Activated naive CD4-positive, alpha-beta T cell treated with anti-CD3 and anti-CD28 coated beads, Interleukin-2, amount 50 U/mL, for 72 hours (primary cell): ENCODE measurements at regions not wholly inside any gene's neighbourhood (a gene's known extent, or its start where the extent isn't known, plus 50 kb on each side); places are given as distances from the start of the nearest gene placed in this dataset.

Experiments
- ATAC-seq, 2 donors: fragments of 150-1000 bp; cut with Tn5 transposase; 2 replicates each; pipeline ENCODE4 v1.10.0; 2021; ENCODE audit warnings: mild to moderate bottlenecking in 2 of 2, moderate library complexity in 2 of 2
- DNase-seq, 2 donors: peaks; one replicate each; pipeline ENCODE4 v3.0.0; 2021 to 2022; ENCODE audit warnings: low spot score in 2 of 2
- H3K27ac Mint-ChIP-seq, 2 donors: one replicate each; pipeline ENCODE4 v1.8.0; 2022; ENCODE audit warnings: mild to moderate bottlenecking in 2 of 2, mixed read lengths in 2 of 2
- H3K36me3 Mint-ChIP-seq, 2 donors: one replicate each; pipeline ENCODE4 v1.8.0; 2022; ENCODE audit warnings: mixed read lengths in 2 of 2
- H3K9me3 Mint-ChIP-seq, 2 donors: one replicate each; pipeline ENCODE4 v1.8.0; 2022; ENCODE audit warnings: mixed read lengths in 2 of 2

DNA sequence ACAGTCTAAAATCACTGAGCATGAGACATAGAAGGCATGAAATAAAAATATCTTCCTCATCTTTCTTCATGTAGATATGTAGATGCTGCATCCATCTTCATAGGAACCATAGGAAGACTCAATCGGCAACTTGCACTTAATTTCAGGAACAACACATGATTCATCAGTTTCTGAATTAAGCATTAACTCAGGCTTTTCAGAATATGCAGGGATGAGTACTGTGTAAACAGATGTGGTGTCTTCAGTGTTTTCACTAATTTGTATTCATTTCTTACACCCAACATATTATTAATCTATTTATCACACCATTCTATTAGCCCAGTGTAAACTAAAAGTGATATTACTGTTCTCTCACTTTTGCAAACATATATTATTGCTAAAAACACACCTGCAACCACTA, 305.9 kb upstream of the DAB2 start:
- DNase-seq (no peak), ATAC-seq (no peak)
- H3K9me3 Mint-ChIP-seq, result no peaks in the 10 kb centered on the region
- no peaks in the 10 kb centered on the region for H3K36me3 Mint-ChIP-seq
- no peak overlapping the region for H3K27ac Mint-ChIP-seq

DNA sequence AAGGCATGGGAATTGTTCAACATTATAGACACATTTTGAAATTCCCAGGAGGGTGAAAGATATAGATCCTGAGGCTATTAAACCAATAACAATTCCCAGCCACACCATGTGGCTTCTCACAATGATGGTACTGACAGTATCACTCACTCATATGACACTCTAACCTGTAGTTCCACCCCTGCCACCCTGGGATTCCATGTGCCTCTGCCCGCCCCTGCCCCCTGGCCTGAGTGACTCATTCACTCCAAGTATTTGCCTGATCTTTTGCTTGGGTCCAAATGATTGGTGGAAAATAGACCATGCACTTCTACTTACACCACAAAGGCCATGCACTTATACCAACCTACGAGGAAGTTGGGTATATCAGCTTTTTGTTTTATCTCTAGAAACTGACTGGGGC, 305.2 kb upstream of the DAB2 start:
- ATAC-seq (no peak), DNase-seq (no peak)
- no peak overlapping the region for H3K27ac Mint-ChIP-seq
- no peaks in the 10 kb centered on the region for H3K36me3 Mint-ChIP-seq
- no peaks in the 10 kb centered on the region for H3K9me3 Mint-ChIP-seq

DNA sequence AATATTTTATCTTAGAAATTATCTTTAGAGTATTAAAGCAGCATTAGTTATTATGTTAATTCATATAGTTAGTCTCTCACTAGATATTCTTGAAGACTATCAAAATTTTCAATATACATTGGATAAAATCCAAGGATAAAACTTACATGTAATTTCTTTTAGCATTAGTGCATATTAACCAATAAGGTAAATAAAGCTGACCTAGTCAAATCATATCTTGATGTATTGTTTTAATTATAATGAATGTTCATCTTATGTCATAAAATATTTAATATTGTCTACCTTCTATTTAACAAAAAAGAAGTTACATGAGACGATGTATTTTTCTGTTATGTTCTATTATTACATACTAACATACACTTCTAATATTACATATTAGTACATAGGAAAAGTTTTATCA, 301.7 kb upstream of the DAB2 start:
- ATAC-seq (no peak), DNase-seq (no peak)
- Mint-ChIP-seq H3K27ac (no peak overlapping the region), H3K36me3 (no peaks in the 10 kb centered on the region), H3K9me3 (no peaks in the 10 kb centered on the region)

DNA sequence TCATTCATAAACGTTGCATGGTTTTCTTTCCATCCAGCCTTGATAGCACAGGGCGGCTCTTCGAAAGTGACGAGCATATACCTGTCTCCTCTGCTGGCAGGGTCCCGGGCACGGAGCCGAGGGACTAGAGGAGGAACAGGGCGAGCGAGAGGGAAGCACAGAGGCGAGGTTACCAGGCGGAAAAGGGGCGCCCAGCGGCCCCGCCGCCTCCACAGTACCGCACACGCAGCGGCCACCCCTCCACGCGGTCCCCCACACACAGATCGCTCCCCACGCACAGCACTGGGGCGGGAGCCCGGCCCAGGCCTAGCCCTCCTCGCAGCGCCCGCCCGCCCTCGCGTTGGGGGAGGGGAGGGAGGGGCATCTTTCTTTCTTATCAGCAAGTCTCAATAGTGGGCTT, 296.6 kb upstream of the DAB2 start:
- no peaks in the 10 kb centered on the region for H3K9me3 Mint-ChIP-seq
- no peaks in the 10 kb centered on the region for H3K36me3 Mint-ChIP-seq
- no peak for DNase-seq
- ATAC-seq, result no peak
- no peak overlapping the region for H3K27ac Mint-ChIP-seq

DNA sequence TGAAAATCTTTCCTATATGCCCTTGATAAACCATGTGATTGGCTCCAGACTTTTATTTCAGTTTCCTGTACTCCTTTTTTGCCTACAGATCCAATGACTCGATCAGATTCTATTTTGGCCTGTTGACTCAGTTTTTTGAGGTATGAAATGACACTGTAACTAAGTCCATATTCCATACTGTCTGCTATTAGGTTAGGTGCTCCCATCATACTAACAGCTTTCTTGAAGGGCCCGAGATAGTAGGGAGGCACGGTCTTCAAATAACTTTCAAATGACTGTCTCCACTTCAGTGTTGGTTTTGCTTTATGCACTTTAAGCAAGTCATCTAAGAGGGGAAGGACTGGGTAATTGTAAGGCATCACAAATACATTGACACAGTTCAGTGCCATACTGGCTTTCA, 295.4 kb upstream of the DAB2 start:
- Mint-ChIP-seq H3K9me3 (no peaks in the 10 kb centered on the region), H3K36me3 (no peaks in the 10 kb centered on the region), H3K27ac (no peak overlapping the region)
- ATAC-seq (no peak), DNase-seq (no peak)

DNA sequence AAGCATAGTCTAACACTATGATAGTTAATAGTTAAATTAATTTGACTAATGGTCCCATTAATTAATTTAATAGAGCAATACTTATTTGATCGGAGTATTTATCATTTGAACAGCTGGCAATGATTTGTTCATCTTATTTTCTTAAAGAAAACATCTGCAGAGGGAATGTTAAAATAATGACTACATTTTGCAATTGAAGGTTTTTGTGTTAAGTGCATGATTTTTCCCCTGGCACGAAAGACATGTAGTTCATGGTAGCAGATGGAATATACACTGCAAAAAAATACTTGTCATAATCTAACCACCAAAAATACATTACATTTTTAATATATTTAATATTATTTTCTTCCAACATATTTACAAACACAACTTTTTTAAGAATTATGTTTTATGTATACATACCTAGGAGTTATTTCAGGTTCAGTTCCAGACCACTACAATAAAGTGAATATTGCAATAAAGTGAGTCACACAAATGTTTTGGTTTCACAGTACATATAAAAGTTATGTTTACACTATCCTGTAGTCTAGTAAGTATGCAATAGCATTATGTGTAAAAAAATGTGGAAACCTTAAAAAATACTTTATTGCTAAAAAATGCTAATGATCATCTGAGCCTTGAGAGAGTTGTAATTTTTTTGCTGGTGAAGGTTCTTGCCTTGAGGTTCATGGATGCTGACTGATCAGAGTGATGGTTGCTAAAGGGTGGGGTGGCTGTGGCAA, 292.6 kb upstream of the DAB2 start:
- H3K9me3 Mint-ChIP-seq, result no peaks in the 10 kb centered on the region

DNA sequence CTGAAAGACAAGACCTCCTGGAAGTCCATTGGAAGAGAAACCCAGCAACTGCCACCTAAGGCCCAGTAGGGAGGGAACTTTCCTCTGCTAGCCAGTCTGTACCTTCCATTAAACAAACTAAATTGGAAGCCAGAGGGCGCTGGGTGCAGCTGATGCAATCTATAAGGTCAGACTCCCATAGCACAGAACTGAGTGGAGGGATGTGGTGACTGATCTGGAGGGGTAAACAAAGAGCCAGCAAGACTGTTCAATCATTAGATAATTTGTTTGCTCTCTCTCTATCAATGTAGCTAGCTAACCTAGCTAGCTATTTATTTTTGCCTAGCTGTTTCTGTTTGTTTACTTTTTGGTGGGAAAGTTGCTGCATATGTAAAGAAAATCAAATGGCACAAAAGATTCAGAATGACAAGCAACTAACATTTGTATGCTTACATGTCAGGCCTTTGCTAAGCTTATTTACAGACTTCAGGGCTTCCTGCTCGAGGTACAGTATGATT, 291.8 kb upstream of the DAB2 start:
- no peaks in the 10 kb centered on the region for H3K36me3 Mint-ChIP-seq
- ATAC-seq (peak; percentile 60 to 66), DNase-seq (peak in 1 of 2 donors; percentile 16)
- no peak overlapping the region for H3K27ac Mint-ChIP-seq
- H3K9me3 Mint-ChIP-seq, result no peaks in the 10 kb centered on the region

More for the DNA sequence above, 292.6 kb upstream of the DAB2 start:
- Mint-ChIP-seq H3K27ac (no peak overlapping the region), H3K36me3 (no peaks in the 10 kb centered on the region)
- ATAC-seq (no peak), DNase-seq (no peak)

DNA sequence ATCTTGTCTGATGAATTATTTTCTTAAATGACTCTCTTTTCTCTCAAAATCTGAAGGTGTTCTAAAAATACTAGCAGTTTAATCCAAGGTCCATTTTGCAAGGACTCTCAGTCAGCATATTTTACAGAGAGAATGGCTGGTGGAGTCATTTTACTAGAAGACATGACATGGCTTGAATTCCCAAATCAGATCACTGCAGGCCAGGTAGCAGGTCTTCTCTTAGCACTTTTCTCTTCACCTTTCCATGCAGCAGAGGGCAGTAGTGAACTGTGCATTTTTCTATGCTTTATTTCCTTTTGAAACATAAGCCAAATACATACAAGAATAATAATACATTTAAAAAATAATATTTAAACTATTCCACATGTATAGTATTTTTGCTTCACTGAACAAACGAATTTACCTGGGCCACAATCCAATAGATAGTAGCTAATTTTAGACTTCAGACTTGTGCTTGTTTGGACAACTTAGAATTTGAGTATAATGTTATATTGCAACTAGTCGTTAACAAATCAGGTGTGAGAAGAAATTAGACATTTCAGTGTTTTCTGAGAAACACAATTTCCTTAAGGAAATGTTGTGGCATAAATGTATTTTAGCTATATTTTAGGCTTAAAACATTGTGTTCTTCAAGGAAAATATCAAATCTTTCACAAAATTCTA, 289.4 kb upstream of the DAB2 start:
- H3K27ac Mint-ChIP-seq, result no peak overlapping the region
- ATAC-seq (no peak), DNase-seq (peak in 1 of 2 donors; percentile 29)
- no peaks in the 10 kb centered on the region for H3K9me3 Mint-ChIP-seq
- H3K36me3 Mint-ChIP-seq, result no peaks in the 10 kb centered on the region

DNA sequence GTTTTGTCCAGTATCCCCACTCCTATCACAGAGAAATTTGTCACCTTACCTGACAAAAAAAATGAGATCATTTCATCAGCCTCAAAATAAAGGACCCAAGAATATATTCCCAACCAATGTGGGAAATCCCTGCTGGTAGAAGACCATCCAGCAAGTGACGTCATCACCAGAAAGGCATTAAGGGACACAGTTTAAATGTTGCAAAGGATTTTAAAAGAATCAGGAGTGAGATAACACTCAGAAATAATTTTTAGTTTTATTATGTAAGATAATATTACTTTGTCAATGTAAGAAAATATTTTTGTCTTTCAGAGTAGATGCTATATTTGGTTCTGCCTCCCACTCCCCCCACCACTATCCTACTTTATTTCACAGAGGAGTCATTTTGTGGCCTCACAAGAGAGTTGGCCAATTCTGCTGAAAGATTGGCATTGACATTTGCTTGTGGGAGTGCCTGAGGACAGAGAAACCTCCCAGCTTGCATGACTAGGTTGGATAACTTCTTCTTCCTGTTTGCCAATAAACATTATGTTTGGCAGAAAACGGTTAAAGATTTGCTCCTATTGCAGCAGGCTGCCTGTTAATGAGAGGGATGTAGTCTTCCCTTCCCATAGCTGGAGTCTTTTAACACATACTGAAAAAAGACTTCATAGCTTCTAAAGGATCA, 288.6 kb upstream of the DAB2 start:
- Mint-ChIP-seq H3K36me3 (no peaks in the 10 kb centered on the region), H3K27ac (no peak overlapping the region), H3K9me3 (no peaks in the 10 kb centered on the region)
- ATAC-seq, result no peak
- DNase-seq, result no peak

DNA sequence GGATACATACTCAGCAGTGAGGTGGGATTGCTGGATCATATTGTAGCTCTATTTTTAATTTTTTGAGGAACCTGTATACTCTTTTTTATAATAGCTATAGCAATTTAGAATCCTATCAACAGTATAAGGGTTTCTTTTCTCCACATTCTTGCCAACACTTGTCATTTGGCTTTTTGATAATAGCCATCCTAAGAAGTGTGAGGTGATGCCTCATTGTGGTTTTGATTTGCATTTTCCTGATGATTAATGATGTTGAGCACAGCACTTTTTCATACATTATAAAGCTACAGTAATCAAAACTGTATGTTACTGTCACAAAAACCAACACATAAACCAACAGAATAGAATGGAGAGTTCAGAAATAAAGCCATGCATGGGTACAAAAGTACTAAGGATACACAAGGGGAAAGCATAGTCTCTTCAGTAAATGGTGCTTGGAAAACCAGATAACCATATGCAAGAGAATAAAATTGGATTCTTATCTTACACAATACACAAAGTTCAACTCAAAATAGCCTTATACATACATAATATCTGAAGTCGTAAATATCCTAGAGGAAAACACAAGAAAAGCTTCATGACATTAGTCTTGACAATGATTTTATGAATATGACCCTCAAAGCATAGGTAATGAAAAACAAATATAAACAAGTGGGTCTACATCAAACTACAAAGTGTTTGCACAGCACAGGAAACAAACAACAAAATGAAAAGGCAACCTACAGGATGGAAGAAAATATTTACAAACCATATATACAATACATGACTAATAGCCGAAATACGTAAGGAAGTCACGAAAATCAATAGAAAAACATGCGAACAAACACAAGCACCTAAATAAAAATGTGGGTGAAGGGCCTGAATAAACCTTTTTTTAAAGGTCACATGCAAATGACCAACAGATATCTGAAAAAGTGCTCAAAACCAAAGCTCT, 287.8 kb upstream of the DAB2 start:
- no peak overlapping the region for H3K27ac Mint-ChIP-seq
- H3K9me3 Mint-ChIP-seq, result no peaks in the 10 kb centered on the region
- H3K36me3 Mint-ChIP-seq, result no peaks in the 10 kb centered on the region
- ATAC-seq (no peak), DNase-seq (no peak)

DNA sequence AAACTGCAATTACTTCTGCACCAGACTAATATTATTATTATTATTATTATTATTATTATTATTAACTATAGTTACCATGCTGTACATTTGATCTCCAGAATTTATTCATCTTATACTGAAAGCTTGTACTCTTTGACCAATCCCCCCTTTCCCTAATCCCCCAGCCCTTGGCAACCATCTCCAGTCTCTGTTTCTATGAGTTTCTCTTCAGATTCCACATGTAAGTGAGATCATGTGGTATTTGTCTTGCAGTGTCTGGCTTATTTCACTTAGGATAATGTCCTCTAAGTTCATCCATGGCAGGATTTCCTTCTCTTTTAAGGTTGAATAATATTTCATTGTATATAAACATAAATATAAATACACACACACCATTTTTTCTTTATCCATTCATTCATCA, 287.0 kb upstream of the DAB2 start:
- Mint-ChIP-seq H3K36me3 (no peaks in the 10 kb centered on the region), H3K27ac (no peak overlapping the region), H3K9me3 (no peaks in the 10 kb centered on the region)
- no peak for DNase-seq
- ATAC-seq, result no peak

DNA sequence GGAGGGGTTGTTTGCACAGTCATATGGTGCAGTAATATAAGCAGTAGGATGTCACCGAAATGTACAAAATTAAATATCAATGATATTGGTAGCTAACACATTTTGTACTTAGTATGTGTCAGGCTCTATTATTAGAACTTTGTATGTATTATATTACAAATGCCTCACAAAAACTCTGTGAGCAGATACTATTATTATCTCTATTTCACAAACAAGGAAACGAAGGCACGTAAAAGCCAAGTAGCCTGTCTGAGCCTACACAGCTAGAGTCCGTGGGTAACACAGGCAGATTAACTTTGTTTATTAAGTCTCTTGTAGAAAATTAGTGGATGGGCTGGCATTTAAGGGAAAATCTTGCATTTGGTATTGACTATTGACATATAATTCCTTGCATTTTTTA, 284.3 kb upstream of the DAB2 start:
- Mint-ChIP-seq H3K9me3 (no peaks in the 10 kb centered on the region), H3K27ac (no peak overlapping the region), H3K36me3 (no peaks in the 10 kb centered on the region)
- ATAC-seq, result no peak
- DNase-seq, result no peak

DNA sequence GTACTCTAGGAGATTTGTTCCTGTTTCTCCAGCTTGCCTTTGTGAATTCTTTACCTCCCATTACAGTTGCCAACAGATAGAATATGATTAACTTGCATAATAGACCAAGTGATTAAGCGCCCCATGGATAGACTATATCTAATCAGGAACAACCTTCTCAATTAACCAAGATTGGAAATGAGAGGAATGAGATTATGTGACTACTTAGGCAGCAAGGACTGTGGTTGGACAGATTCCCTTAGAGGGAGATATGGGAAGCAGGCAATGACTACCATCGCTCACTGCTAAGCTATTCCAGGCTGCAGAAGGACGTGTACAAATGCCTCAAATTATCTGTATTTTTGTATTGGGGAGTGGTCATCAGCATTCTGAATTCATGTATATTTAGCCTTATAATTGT, 278.1 kb upstream of the DAB2 start:
- ATAC-seq, result no peak

DNA sequence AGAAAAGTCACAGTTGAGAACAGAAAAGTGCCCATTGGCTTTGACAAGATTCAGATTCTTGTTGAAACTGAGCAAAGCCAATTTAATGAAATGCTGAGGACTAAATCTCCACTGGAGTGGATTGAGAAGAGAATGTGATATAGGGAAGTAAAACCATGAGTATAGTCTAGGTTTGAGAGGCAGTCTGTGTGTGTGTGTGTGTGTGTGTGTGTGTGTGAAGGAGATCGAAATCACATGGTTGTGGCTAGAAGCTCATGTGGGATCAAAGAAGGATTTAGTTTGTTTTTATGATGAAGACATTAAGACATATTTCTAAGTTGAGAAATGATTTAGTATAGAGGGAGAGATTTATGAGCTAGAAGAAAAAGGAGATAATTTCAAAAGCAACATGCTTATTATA, 275.7 kb upstream of the DAB2 start:
- Mint-ChIP-seq H3K9me3 (no peaks in the 10 kb centered on the region), H3K27ac (no peak overlapping the region), H3K36me3 (no peaks in the 10 kb centered on the region)
- DNase-seq, result no peak
- no peak for ATAC-seq

More for the DNA sequence above, 278.1 kb upstream of the DAB2 start:
- DNase-seq, result no peak
- no peaks in the 10 kb centered on the region for H3K9me3 Mint-ChIP-seq
- H3K36me3 Mint-ChIP-seq, result no peaks in the 10 kb centered on the region
- H3K27ac Mint-ChIP-seq, result no peak overlapping the region

DNA sequence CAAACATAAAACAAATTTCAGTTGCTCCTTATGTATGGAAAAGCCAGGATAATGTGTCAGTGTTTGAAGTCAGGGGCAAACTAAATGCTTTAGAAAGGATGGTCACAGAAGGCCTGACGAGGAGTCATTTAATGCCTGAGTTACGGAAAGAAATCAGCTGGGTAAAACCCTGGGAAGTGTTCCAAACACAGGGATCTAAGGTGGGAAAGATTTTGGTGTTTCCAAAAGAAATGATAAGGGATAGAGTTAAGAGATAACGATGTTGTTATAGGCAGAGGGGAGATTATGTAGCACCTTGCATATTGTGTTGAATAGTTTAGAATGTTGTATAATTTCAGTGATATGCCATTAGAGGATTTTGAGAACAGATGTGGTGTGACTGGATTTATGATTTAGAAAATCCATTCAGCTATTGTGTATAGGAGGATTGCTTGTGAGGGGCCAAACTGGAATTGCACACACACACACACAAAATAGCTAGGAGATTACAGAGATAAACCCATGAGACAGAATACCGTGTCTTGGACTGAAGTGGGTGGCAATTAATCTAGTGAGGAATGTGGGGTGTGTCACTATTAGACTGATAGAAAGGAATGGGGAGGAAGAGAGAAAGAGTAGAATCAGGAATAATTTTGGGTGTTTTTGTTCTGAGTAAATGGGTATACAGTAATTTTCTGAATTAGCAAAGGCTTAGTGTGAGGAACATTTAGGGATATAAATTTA, 274.2 kb upstream of the DAB2 start:
- no peaks in the 10 kb centered on the region for H3K9me3 Mint-ChIP-seq
- ATAC-seq, result no peak
- H3K36me3 Mint-ChIP-seq, result no peaks in the 10 kb centered on the region
- H3K27ac Mint-ChIP-seq, result no peak overlapping the region
- no peak for DNase-seq

DNA sequence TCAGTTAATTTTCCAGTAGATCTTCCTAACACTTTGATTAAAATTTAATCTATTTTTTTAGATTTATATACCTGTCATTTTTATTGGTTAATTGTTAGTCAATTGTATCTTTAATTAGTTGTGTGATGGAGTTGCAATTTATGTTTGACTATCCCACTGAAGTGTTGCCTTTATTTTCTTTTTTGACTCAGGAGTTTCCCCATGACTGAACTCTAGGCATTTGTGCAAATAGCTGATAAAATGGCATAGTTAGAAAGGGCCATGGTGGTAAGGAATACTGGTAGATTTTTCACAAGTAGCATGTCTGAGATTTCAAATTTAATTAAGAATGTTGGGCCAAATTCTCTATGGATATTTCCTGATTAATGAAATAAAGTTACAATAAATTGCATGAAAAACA, 273.1 kb upstream of the DAB2 start:
- Mint-ChIP-seq H3K27ac (no peak overlapping the region), H3K9me3 (no peaks in the 10 kb centered on the region), H3K36me3 (no peaks in the 10 kb centered on the region)
- DNase-seq, result no peak
- ATAC-seq, result no peak
